ENCODE measurements at regions not wholly inside any gene's neighbourhood (a gene's known extent, or its start where the extent isn't known, plus 50 kb on each side); places are given as distances from the start of the nearest gene placed in this dataset.

DNA sequence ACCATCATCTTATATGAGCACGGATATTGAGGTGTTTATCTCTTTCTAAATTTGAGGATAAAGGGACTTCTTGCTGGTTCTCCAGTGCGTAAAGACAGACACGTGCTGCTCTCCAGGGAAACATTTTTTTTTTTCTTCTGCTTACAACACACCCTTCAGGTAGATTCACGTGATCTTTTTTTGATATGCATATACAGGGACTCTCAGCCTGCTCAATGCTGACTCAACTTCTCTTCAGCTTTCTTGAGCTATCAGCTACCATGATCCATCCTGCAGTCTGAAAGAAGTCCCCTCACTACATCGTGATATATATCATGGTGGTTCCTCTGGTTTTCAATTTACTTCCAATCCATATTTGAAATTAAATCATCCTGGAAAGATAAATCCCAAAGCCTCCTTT, 87.1 kb upstream of the SLITRK3 start:
- no peak for DNase-seq

DNA sequence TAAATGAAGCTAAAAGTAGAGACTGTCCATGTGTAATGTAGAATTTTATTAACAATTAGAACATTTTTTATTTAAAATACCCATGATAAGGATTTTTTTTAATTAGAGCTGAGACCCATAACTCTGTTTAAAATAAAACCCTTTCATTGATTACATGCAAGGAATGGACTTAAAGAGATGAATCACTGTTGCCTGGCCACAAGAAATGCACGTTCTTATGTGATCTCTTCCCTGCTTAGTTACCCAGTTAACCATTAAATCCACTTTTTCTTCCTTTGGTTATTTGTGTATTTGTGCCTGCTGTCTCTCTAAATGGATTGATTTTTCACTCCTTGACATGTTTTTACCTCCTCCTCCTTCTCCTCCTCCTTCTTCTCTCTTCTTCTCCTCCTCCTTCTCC, 83.3 kb upstream of the SLITRK3 start:
- DNase-seq: no peak

DNA sequence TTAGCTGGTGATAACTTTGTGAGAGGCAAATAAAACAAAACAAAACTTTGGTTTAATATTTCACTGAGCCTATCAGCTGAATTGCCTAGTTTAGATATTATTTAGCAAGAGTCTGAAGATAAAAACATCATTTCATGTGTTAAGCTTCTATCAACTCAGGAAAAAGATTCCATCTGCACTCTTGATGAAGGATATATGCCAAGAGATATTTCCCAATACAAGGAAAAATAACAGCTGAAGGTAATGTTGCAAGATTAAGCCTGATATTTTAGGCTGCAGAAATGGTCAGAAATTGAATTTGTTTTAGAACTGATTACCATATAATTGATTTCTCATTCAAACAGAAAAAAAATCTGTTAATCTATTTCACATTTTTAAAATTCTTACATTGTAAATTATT, 77.2 kb upstream of the SLITRK3 start:
- DNase-seq: no peak

DNA sequence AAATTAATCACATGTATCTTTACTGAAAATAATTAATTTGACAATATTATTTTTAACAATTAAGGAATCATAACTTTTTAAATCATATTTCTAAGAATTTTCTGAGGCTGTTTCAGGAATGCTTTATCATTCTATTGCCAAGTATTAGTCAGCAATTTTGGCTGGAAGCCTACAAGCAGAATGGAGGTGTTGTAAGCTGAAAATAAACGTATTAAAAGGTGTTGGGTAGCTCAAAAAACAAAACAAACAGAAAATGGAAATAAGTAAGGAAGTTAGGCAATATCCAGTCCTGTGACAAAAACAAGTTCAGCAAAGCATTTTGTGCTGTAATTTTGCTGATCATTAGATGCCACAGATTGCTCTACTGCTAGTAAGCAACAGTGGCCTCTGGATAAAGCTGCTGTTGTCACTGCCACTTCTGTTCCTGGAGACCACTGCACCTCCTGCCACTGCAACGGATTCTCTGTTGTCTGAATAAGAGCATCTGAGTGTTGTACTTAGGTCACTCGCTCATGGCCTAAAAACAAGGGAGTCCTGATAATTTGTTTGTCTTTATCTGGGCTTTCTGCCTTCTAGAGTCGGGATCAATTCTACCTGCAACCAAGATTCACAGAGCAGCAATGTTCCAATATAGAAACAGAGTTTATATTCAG, 63.5 kb upstream of the SLITRK3 start:
- peak; percentile 11 for DNase-seq

DNA sequence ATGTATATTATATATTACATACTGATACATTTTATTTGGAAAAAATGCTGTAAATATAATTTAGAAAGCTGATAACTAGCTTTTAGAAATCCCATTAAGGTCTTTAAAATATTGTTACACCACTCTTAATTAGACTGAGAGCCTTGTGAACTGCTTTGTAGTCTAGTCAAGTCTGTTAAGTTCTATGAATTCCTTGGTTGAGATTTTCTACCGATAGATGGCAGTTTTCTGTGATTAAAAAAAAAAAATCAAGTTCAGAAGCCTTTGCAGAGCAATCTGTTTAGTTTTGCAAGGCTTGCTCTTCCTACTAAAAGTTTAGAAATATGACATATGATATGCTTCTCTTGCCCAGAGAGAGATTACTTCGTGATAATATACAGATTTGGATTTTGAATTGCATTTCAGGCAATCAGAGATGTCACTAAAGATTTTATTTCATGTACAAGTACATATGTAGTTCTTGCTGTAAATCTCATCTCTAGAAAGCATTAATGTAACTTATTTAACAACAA, 60.4 kb upstream of the SLITRK3 start:
- DNase-seq: no peak

DNA sequence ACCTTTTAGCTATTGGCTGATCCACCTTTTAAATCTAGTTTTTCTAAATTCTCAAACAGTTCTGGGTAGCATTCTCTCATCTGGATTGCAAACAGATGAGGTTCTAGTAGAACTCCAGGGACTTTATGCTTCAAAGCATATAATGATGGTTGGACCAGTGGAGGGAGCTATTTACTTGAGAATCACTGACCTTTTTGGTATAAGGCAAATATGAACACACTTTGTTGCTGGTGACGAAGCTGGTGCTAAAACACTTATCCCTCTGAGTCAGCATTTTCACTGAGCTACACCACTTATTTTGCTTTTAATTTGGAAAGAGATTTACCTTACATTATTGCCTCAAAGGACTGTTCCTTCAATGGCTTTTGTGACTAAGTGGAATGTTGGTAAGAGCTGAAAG, 58.6 kb upstream of the SLITRK3 start:
- no peak for DNase-seq
